Smooth muscle cell of the brain vasculature (primary cell): ENCODE measurements at regions not wholly inside any gene's neighbourhood (a gene's known extent, or its start where the extent isn't known, plus 50 kb on each side); places are given as distances from the start of the nearest gene placed in this dataset.
"Not testable (repeated sequence)": the region's sequence is repeated elsewhere in the genome, so short reads cannot be mapped to it uniquely, and the experiment has no call there.

Source experiments
- DNase-seq: peaks from one replicate; pipeline ENCODE4 v3.0.0-alpha.2; 2012; ENCODE audit warnings: low read depth, low spot score

DNA sequence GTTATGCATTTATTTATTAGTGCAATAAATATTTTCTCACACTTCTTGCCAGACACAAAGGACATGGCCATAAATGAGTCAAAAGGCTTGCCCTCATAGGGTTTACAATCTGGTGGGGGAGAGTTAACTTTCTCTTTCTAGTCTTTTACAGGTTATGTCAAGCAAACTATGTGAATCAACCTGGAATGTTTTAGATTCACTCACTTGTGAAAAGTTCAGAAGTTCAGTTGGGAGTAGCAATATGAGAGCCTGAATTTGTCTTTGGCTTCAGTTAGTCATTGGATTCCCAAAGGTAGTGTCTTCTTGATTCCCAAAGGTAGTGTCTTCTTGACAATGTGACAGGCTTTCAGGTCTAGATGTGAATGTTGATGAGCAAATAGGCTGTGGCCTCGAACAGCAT is 264.8 kb downstream of the SOX2 start:
- DNase-seq = no peak

DNA sequence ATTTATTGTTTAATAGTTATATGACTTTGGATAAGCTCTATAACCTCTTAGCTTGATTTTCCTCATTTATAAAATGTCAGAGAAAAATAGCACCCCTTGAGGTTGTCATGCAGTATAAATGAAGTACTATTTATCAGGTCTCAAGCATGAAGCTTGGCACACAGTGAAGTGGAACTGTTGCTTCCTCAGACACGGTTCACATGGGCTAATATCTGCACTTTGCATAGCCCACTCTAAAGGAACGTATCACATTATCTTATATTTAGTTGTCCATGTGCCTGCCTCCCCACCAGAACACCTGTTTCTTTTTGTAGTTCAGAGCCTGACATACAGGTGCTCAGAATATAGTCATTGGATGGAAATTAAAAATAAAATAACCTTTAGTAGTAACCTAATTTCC is 273.7 kb downstream of the SOX2 start:
- no peak for DNase-seq

DNA sequence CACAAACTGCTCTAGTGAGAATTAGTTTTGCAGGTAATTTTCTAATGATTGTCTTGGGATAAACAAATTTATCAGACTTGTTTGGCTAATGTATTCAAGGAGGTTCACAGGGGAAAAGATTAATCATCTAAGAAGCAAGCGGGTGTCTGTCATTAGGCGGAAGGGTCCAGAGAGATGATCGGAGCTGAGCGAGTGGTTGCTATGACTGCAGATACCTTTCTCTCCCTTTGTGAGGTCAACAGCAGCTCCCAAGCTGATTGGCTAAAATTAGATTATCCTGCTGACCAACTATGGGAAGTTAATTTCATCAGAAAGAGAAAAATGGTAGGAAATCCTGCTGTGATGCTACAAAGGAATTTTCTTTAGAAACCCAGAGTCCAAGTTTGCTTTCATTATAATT is 276.0 kb downstream of the SOX2 start:
- no peak for DNase-seq

- no peak for DNase-seq
Observed at GRCh38 chr3:181998828-181999227, 287.1 kb downstream of the SOX2 start.

DNA sequence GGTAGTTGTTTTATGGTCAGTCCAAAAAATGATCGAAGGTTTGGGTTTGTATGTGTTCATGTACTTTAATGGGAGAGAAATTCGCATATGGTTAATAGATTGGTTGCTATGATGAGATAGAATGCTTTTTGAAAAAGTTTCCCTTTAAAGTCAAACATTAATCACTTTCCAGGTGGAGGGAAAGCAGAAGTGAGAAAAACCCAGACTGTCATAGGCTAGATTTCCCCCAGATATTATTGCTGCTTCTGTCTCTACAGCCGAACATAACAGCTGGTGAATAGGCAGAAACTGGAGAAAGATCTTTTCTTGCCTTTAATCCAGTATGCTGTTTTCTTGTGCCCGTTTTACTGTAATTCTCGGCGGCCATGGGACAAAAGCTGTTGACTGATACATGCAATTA is 287.6 kb downstream of the SOX2 start:
- no peak for DNase-seq

DNA sequence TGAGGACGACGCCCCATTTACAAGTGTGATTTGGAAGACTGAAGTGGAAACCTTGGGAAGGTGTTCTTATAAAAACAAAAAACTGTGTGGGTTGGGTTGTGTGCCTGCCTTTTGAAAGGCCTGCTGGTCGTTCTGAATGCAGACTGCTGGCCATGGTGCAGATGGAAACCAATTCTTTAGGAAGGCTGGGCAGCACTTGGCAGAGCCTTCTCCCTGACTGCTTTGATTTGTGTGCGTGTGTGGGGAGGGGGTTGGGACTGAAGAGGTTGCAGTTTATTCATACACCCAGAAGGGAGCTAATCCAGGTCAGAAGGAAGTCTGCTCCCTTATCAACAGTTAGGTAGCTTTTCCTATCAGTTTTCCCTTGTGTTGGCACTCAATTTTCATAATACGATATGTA is 288.7 kb downstream of the SOX2 start:
- DNase-seq = no peak

- DNase-seq = no peak
Observed at GRCh38 chr3:182005219-182005618, 293.5 kb downstream of the SOX2 start.

DNA sequence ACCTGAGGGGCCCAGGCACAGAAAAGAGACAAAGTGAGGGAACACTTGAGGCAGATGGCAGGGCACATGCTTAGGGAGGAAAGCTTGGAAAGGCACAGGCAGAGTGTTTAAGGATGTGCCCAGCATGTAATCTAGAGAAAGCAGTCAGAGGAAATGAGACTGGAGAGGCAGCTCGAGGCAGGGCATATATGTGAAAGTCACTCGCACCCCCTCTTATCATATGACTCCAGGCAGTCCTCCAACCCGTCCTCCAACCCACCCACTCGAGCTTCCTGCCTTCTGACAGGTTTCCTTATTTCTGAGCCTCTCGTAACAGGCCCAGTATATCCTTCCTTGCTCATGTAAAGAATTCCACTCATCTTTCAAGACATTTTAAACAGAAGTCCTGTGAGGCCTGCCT is 294.0 kb downstream of the SOX2 start:
- no peak for DNase-seq

GRCh38 chr3:182006431-182006830 is 294.7 kb downstream of the SOX2 start:
- DNase-seq = no peak

- no peak for DNase-seq
Observed at GRCh38 chr3:182007441-182007840, 295.7 kb downstream of the SOX2 start.

DNA sequence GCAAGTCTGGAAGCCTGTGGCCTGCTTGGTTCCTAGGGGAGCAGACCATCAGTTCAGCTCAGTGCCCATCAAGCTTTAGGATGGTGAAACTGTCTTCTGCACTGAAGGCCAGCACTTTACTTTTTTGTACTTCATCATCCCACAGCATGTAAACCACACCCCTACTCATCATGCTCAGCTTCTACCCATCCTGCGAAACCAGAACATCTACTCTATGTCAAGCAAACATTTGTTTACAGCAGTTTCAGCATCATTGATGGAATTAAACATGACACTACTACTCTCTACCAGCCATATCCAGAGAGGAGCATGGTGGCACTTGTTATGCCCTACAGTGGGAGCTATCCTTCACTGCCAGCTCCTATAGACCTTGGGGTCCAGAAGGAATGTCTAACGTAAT is 306.6 kb downstream of the SOX2 start:
- no peak for DNase-seq

- DNase-seq = no peak
Observed at GRCh38 chr3:182019926-182020325, 308.2 kb downstream of the SOX2 start.

- no peak for DNase-seq
Observed at GRCh38 chr3:182023843-182024242, 312.1 kb downstream of the SOX2 start.

DNA sequence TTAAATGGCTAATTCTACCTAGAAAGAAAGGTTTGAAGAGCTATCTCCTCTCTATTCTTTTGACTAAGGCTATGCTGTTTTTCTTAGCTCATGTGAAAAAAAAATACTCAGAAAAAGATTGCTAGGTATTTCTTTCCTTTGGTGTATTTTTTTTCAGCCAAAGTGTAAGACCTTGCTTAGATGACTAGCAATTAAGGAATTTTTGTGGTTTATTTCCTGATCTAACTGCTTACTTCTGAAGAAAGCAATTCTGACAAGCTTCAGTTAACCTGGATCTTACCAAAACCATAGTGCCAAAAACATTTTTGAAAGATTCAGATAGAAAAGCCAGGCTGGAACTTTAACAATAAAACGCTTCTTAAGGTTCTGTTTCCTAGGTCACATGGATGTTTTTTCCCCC is 315.6 kb downstream of the SOX2 start:
- no peak for DNase-seq

GRCh38 chr3:182028081-182028480 is 316.4 kb downstream of the SOX2 start:
- DNase-seq = no peak

GRCh38 chr3:182034231-182034630 is 322.5 kb downstream of the SOX2 start:
- DNase-seq = not testable (repeated sequence)

DNA sequence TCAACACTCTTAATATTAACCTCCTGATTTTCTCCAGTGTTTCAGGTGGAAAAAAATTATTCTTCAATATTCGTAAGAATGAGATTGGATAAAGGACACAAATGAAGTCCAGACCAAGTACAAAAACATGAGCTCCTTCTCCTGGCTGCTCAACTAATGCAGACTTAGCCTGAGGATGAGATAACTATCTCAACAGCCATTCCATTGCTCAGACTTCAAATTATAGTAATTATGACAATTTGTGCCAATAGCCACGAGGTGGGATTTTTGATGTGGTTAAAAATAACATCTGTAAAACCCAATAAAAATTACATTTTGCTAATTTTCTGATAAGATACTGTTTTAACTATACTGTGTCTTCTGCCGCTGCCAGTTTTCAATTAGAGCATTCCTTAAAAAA is 323.6 kb downstream of the SOX2 start:
- DNase-seq = no peak

- DNase-seq = no peak
Observed at GRCh38 chr3:182036382-182036781, 324.7 kb downstream of the SOX2 start.

DNA sequence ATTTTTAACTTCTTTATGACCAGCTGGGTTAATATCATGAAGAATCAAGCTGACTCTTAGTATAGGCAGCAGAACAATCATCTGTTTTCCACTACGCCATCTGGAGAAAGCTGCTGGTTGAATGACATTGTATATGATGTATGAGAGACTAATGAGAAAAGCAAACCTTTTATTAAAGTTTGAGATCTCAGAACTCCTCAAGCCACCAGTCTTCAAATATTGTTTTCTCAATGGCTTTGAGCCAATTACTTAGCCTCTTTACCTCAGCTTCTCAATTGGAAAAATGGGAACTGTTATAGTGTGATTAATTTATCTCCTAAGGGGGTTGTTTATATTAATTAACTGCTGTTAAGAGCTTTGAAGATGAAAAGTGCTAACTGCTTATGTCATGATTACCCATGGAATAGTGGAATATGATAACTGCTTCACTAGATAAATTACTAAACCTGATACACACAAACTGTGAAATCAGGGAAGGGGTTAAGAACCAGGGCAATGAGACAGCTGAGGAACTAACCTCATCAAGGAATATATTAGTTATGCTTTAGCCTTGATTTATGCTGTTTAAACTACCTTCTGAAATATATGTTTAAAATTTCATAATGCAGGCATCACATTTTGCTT is 330.1 kb downstream of the SOX2 start:
- DNase-seq = no peak

GRCh38 chr3:182045736-182046135 is 334.0 kb downstream of the SOX2 start:
- no peak for DNase-seq

DNA sequence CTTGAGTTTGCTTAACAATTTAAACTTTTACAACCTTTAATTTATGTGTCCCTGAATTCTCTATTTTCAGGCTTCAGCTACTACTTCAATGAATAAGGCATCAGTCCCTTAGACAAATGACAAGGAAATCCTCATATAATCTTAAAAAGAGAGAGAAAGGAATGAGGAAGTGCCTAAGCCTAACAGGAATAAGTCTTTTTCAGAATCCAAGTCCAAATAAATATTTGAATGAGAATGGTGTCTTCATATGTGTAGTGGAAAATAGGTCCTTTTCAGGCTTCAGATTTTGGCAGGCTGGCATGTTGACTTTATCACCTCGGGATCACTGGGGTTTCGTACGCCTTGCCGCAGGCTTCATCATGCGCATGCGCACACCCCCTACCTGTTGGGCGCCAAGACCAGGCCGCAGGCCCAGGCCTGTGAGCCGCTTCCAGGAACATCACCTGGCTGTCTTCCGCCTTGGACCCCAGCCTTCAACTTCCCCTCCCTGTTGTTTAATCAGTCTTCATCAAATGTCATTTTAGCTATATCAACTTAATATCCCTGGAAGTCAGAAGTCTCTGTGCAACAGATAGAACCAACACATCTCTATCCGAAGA is 334.5 kb downstream of the SOX2 start:
- no peak for DNase-seq

GRCh38 chr3:182050932-182051331 is 339.2 kb downstream of the SOX2 start:
- no peak for DNase-seq

DNA sequence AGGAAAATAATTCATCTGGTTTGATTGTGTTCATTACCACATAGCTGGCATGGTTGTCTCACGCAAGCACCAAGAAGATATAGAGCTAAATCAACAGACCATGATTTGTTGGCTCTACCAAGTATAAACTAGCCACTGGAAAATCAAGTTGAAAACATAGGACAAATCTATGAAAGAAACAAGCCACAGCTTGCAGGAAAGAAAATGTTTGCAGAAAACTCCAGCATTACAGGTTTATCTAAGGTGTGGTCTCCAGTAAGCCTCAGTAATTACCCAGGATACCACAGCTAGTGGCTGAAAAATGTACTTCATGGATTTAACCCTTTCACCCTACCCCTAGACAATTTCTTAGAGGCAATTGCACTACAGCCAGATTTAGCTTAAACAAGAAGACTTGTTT is 340.6 kb downstream of the SOX2 start:
- DNase-seq = no peak

- DNase-seq = no peak
Observed at GRCh38 chr3:182052757-182053156, 341.0 kb downstream of the SOX2 start.
